B cell (primary cell): ENCODE measurements at regions not wholly inside any gene's neighbourhood (a gene's known extent, or its start where the extent isn't known, plus 50 kb on each side); places are given as distances from the start of the nearest gene placed in this dataset.

Experiments used
- ATAC-seq: fragments of 200-7000 bp; cut with Tn5 transposase; one replicate; pipeline ENCODE4 v1.10.0; 2021; ENCODE audit warnings: low read depth, mild to moderate bottlenecking, moderate number of reproducible peaks, moderate library complexity
- CTCF ChIA-PET: fragments of 350-600 bp; sonication (Branson Sonifier 250); formaldehyde crosslinking; loops from one replicate; lab custom pipeline; 2021; ENCODE audit warnings: antibody characterized with exemption, inconsistent platforms; lab: Charles Lee
- POLR2A ChIA-PET: fragments of 350-600 bp; sonication (Branson Sonifier 250); formaldehyde crosslinking; loops from one replicate; lab custom pipeline; 2021; ENCODE audit warnings: antibody characterized with exemption; lab: Charles Lee
- DNase-seq: peaks from one replicate; pipeline ENCODE4 v3.0.0; 2013
- H2AFZ ChIP-seq: 2 replicates; pipeline ENCODE4 v1.6.1; 2012; ENCODE audit warnings: mild to moderate bottlenecking, low read depth, low read length; ENCODE audit not compliant: insufficient read depth, poor library complexity, severe bottlenecking
- H3K27ac ChIP-seq, 2 donors: 1 replicate in 1 of 2; 2 replicates in 1 of 2; pipeline ENCODE4 v1.5.1; 2012 to 2013; ENCODE audit warnings: low read length in 2 of 2, mild to moderate bottlenecking in 2 of 2, moderate library complexity in 1 of 2
- H3K27me3 ChIP-seq, 4 experiments: fragments of 200-600 bp in 1 of 4; sonication (generic) in 1 of 4; replicated peaks in 1 of 4; 1 replicate in 2 of 4; 2 replicates in 2 of 4; pipeline versions ENCODE4 v1.6.1 to v1.7.0; 2013 to 2016; ENCODE audit warnings: low read length in 3 of 4, mild to moderate bottlenecking in 2 of 4, mixed read lengths in 1 of 4, moderate library complexity in 1 of 4; ENCODE audit not compliant: insufficient read depth in 4 of 4, control insufficient read depth in 3 of 4; ENCODE audit errors: control extremely low read depth in 1 of 4
- H3K36me3 ChIP-seq, 2 experiments: replicated peaks in 1 of 2; 1 replicate in 1 of 2; 2 replicates in 1 of 2; pipeline versions ENCODE4 v1.6.1 to v1.7.1; 2013; ENCODE audit warnings: low read length in 1 of 2; ENCODE audit not compliant: insufficient read depth in 2 of 2, control insufficient read depth in 1 of 2; ENCODE audit errors: control extremely low read depth in 1 of 2, extremely low read depth in 1 of 2
- H3K4me1 ChIP-seq, 2 donors: fragments of 200-600 bp in 1 of 2; sonication (generic) in 1 of 2; 1 replicate in 1 of 2; 2 replicates in 1 of 2; pipeline versions ENCODE4 v1.5.1 to v1.6.1; 2013 to 2017; ENCODE audit warnings: low read length in 2 of 2; ENCODE audit not compliant: control insufficient read depth in 2 of 2, insufficient read depth in 2 of 2
- H3K4me2 ChIP-seq: replicated peaks from 2 replicates; pipeline ENCODE3; 2012; ENCODE audit warnings: mild to moderate bottlenecking, low read depth, low read length; ENCODE audit not compliant: poor library complexity, severe bottlenecking
- H3K4me3 ChIP-seq, 5 experiments: fragments of 200-600 bp in 1 of 5; sonication (generic) in 1 of 5; 1 replicate in 3 of 5; 2 replicates in 2 of 5; pipeline versions ENCODE4 v1.5.1 to v1.7.0; 2011 to 2016; ENCODE audit warnings: low read length in 4 of 5, mild to moderate bottlenecking in 4 of 5, low read depth in 2 of 5, control low read depth in 1 of 5, moderate library complexity in 1 of 5; ENCODE audit not compliant: insufficient read depth in 1 of 5; ENCODE audit errors: control extremely low read depth in 1 of 5, extremely low read depth in 1 of 5
- H3K79me2 ChIP-seq: fragments of 200-600 bp; sonication (generic); one replicate; pipeline ENCODE4 v1.6.0; 2016; ENCODE audit warnings: low read length; ENCODE audit not compliant: control insufficient read depth, insufficient read depth
- H3K9ac ChIP-seq: fragments of 200-600 bp; sonication (generic); 2 replicates; pipeline ENCODE4 v1.6.1; 2017; ENCODE audit warnings: mild to moderate bottlenecking, low read length, moderate library complexity
- H3K9me3 ChIP-seq, 3 donors: one replicate each; pipeline versions ENCODE4 v1.6.1 to v1.7.1; 2013; ENCODE audit warnings: low read length in 2 of 3; ENCODE audit not compliant: control insufficient read depth in 2 of 3, insufficient read depth in 1 of 3; ENCODE audit errors: control extremely low read depth in 1 of 3
- H4K20me1 ChIP-seq: 2 replicates; pipeline ENCODE4 v1.6.0; 2012; ENCODE audit warnings: mild to moderate bottlenecking, low read length; ENCODE audit not compliant: insufficient read depth, control insufficient read depth, poor library complexity, severe bottlenecking
- H3K27ac Mint-ChIP-seq: one replicate; pipeline ENCODE4 v1.8.0; 2021; ENCODE audit warnings: mixed read lengths
- H3K27me3 Mint-ChIP-seq: one replicate; pipeline ENCODE4 v1.8.0; 2021; ENCODE audit warnings: mixed read lengths
- H3K4me1 Mint-ChIP-seq: one replicate; pipeline ENCODE4 v1.8.0; 2021; ENCODE audit warnings: mixed read lengths
- H3K4me3 Mint-ChIP-seq: one replicate; pipeline ENCODE4 v1.8.0; 2021; ENCODE audit warnings: mixed read lengths
- H3K9me3 Mint-ChIP-seq: one replicate; pipeline ENCODE4 v1.8.0; 2022; ENCODE audit warnings: mixed read lengths; ENCODE audit not compliant: insufficient read depth
- EZH2 ChIP-seq: IDR thresholded peaks from 2 replicates; pipeline ENCODE4 v1.6.1; 2012; ENCODE audit warnings: borderline replicate concordance, low read depth, mild to moderate bottlenecking, moderate library complexity, low read length; ENCODE audit not compliant: insufficient read depth, poor library complexity, severe bottlenecking
- WGBS: methylation state at CpG from one replicate; pipeline ENCODE4 v1.1.5; 2013; ENCODE audit warnings: missing lambda C conversion rate; ENCODE audit not compliant: insufficient coverage; 5-methylcytosine and 5-hydroxymethylcytosine counted together
- intact Hi-C: fragments of 100-400 bp; cut with micrococcal nuclease; formaldehyde crosslinking; loops from one replicate; pipeline ENCODE4 v1.10.0; 2022
- TF ChIP-seq, protein P1 (sequence below): fragments of 200-600 bp; IDR thresholded peaks from one replicate; pipeline ENCODE4 v1.8.0; 2022; ENCODE audit warnings: antibody characterized with exemption, mild to moderate bottlenecking

- Histone ChIP-seq H3K9me3 (no peaks in the 10 kb centered on the region), H3K36me3 (no peaks in the 10 kb centered on the region), H4K20me1 (no peaks in the 10 kb centered on the region), H3K4me1 (no peaks in the 10 kb centered on the region), H3K79me2 (no peaks in the 10 kb centered on the region), H3K9ac (no peak overlapping the region), H2AFZ (no peak overlapping the region), H3K27ac (no peak overlapping the region), H3K27me3 (no peaks in the 10 kb centered on the region), H3K4me2 (no peak overlapping the region), H3K4me3 (no peak overlapping the region)
- ATAC-seq = no peak
- WGBS = 67% methylated on average over 1 of the region's 3 CpGs
- TF ChIP-seq, protein P1, sequence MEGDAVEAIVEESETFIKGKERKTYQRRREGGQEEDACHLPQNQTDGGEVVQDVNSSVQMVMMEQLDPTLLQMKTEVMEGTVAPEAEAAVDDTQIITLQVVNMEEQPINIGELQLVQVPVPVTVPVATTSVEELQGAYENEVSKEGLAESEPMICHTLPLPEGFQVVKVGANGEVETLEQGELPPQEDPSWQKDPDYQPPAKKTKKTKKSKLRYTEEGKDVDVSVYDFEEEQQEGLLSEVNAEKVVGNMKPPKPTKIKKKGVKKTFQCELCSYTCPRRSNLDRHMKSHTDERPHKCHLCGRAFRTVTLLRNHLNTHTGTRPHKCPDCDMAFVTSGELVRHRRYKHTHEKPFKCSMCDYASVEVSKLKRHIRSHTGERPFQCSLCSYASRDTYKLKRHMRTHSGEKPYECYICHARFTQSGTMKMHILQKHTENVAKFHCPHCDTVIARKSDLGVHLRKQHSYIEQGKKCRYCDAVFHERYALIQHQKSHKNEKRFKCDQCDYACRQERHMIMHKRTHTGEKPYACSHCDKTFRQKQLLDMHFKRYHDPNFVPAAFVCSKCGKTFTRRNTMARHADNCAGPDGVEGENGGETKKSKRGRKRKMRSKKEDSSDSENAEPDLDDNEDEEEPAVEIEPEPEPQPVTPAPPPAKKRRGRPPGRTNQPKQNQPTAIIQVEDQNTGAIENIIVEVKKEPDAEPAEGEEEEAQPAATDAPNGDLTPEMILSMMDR = no peak
- no peak for TF ChIP-seq EZH2
- Mint-ChIP-seq H3K27ac (no peak overlapping the region), H3K4me1 (no peaks in the 10 kb centered on the region), H3K4me3 (no peak overlapping the region), H3K27me3 (no peaks in the 10 kb centered on the region), H3K9me3 (peaks cover under 1% of the 10 kb centered on the region)
- DNase-seq = no peak
- POLR2A ChIA-PET = no interaction called here
- CTCF ChIA-PET = no interaction called here
- intact Hi-C loops = no loop called here
Measured at GRCh38 chr1:188386666-188387065, 1557.9 kb downstream of the PLA2G4A start.

DNA sequence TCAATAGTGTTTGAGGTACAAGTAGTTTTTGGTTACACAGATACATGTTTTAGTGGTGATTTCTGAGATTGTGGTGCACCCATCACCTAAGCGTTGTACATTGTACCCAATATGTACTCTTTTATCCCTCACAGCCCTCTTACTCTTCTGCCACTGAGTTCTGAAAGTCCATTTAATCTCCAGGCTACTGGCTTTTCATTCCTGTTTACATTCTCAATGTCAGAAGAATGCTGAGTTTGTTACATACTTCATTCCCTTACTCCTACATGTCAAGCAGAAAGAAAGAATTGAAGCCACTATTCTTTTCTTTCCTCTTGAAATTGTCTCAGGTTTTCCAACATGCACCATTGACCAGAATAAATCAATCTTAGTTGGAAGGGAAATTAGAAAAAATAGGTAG lies 1565.9 kb downstream of the PLA2G4A start:
- no peak overlapping the region for H3K4me3 ChIP-seq
- no peaks in the 10 kb centered on the region for H3K79me2 ChIP-seq
- no peak overlapping the region for H2AFZ ChIP-seq
- DNase-seq (no peak), ATAC-seq (no peak)
- H3K9me3 ChIP-seq = no peaks in the 10 kb centered on the region
- no peak overlapping the region for H3K4me2 ChIP-seq
- no peaks in the 10 kb centered on the region for H3K27me3 ChIP-seq
- H4K20me1 ChIP-seq = no peaks in the 10 kb centered on the region
- no peaks in the 10 kb centered on the region for H3K4me1 ChIP-seq
- no peak overlapping the region for H3K27ac ChIP-seq
- intact Hi-C loops = no loop called here
- POLR2A ChIA-PET = no interaction called here
- no peaks in the 10 kb centered on the region for H3K27me3 Mint-ChIP-seq
- CTCF ChIA-PET = no interaction called here
- H3K9ac ChIP-seq = no peak overlapping the region
- TF ChIP-seq, protein P1 = no peak
- no peak for TF ChIP-seq EZH2
- H3K4me3 Mint-ChIP-seq = no peak overlapping the region
- WGBS = no CpG with 5 or more reads among the region's 1 CpG
- H3K27ac Mint-ChIP-seq = no peak overlapping the region
- no peaks in the 10 kb centered on the region for H3K36me3 ChIP-seq
- H3K4me1 Mint-ChIP-seq = no peaks in the 10 kb centered on the region
- peaks cover 5% of the 10 kb centered on the region for H3K9me3 Mint-ChIP-seq
